Lung (tissue), 11 donors: ENCODE measurements at regions not wholly inside any gene's neighbourhood (a gene's known extent, or its start where the extent isn't known, plus 50 kb on each side); places are given as distances from the start of the nearest gene placed in this dataset.

Experiments used
- ATAC-seq: fragments of 200-7000 bp; cut with Tn5 transposase; one replicate; pipeline ENCODE4 v1.9.1; 2020; ENCODE audit warnings: moderate number of reproducible peaks; ENCODE audit not compliant: insufficient read depth, low FRiP score
- DNase-seq, 3 donors: peaks; one replicate each; pipeline ENCODE4 v3.0.0-alpha.2; 2013 to 2017
- H3K27ac ChIP-seq, 2 donors: one replicate each; pipeline ENCODE4 v1.5.1; 2013; ENCODE audit warnings: mild to moderate bottlenecking in 2 of 2, moderate library complexity in 2 of 2, control low read depth in 1 of 2, inconsistent platforms in 1 of 2, low read depth in 1 of 2, low read length in 1 of 2
- H3K27me3 ChIP-seq, 3 donors: one replicate each; pipeline ENCODE4 v1.5.1; 2013; ENCODE audit warnings: low read length in 2 of 3; ENCODE audit not compliant: control insufficient read depth in 3 of 3, insufficient read depth in 3 of 3
- H3K36me3 ChIP-seq, 4 donors: one replicate each; pipeline ENCODE4 v1.5.1; 2013; ENCODE audit warnings: low read length in 4 of 4, mild to moderate bottlenecking in 1 of 4, moderate library complexity in 1 of 4; ENCODE audit not compliant: control insufficient read depth in 4 of 4, insufficient read depth in 4 of 4
- H3K4me1 ChIP-seq, 5 donors: one replicate each; pipeline ENCODE4 v1.5.1; 2013; ENCODE audit warnings: low read length in 5 of 5, mild to moderate bottlenecking in 2 of 5, moderate library complexity in 1 of 5; ENCODE audit not compliant: control insufficient read depth in 5 of 5, insufficient read depth in 5 of 5
- H3K4me3 ChIP-seq: one replicate; pipeline ENCODE4 v1.5.1; 2013; ENCODE audit warnings: mild to moderate bottlenecking, control low read depth, moderate library complexity
- H3K9ac ChIP-seq, 2 donors: one replicate each; pipeline ENCODE4 v1.5.1; 2013; ENCODE audit warnings: low read length in 2 of 2, control low read depth in 1 of 2; ENCODE audit not compliant: insufficient read depth in 1 of 2
- H3K9me3 ChIP-seq, 4 donors: one replicate each; pipeline ENCODE4 v1.5.1; 2013; ENCODE audit warnings: low read length in 3 of 4, mild to moderate bottlenecking in 1 of 4, moderate library complexity in 1 of 4; ENCODE audit not compliant: control insufficient read depth in 4 of 4, insufficient read depth in 3 of 4
- WGBS, 2 donors: extraction: QIAGEN DNeasy Blood & Tissue Kit; methylation state at CpG; one replicate each; pipeline ENCODE4 v1.1.7; 2013; 5-methylcytosine and 5-hydroxymethylcytosine counted together
- TF ChIP-seq, protein P1 (sequence below): IDR thresholded peaks from 2 replicates; pipeline ENCODE4 v1.5.1; 2012; ENCODE audit warnings: mild to moderate bottlenecking; ENCODE audit errors: control extremely low read depth, extremely low read depth
- donor health status: control.
- donor health status: control.
- donor health status: Bipolar disorder and iron deficiency.
- donor health status: healthy.
- donor health status: DM: yes; HTN: yes; CAD: no.

- Histone ChIP-seq H3K9me3 (no peaks in the 10 kb centered on the region), H3K4me1 (no peaks in the 10 kb centered on the region), H3K27me3 (no peaks in the 10 kb centered on the region), H3K9ac (no peak overlapping the region), H3K36me3 (no peaks in the 10 kb centered on the region), H3K27ac (no peak overlapping the region), H3K4me3 (no peak overlapping the region)
- 79 to 91% methylated on average over 9 of the region's 9 CpGs for WGBS, 2 donors
- no peak for DNase-seq
- TF ChIP-seq, protein P1, sequence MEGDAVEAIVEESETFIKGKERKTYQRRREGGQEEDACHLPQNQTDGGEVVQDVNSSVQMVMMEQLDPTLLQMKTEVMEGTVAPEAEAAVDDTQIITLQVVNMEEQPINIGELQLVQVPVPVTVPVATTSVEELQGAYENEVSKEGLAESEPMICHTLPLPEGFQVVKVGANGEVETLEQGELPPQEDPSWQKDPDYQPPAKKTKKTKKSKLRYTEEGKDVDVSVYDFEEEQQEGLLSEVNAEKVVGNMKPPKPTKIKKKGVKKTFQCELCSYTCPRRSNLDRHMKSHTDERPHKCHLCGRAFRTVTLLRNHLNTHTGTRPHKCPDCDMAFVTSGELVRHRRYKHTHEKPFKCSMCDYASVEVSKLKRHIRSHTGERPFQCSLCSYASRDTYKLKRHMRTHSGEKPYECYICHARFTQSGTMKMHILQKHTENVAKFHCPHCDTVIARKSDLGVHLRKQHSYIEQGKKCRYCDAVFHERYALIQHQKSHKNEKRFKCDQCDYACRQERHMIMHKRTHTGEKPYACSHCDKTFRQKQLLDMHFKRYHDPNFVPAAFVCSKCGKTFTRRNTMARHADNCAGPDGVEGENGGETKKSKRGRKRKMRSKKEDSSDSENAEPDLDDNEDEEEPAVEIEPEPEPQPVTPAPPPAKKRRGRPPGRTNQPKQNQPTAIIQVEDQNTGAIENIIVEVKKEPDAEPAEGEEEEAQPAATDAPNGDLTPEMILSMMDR, result no peak
- ATAC-seq, result no peak
Observed at GRCh38 chr1:240683576-240683975, 71.6 kb upstream of the GREM2 start.

- Histone ChIP-seq H3K4me1 (no peaks in the 10 kb centered on the region), H3K9me3 (no peaks in the 10 kb centered on the region), H3K36me3 (no peaks in the 10 kb centered on the region), H3K27ac (no peak overlapping the region), H3K27me3 (no peaks in the 10 kb centered on the region), H3K4me3 (no peak overlapping the region), H3K9ac (no peak overlapping the region)
- DNase-seq, result no peak
- TF ChIP-seq, protein P1, result no peak
- ATAC-seq, result no peak
- WGBS, 2 donors, result 79 to 82% methylated on average over 10 of the region's 10 CpGs
Observed at GRCh38 chr1:240682859-240683242, 70.9 kb upstream of the GREM2 start.

GRCh38 chr1:240682166-240682858 lies 70.4 kb upstream of the GREM2 start:
- Histone ChIP-seq H3K9me3 (no peaks in the 10 kb centered on the region), H3K9ac (no peak overlapping the region), H3K36me3 (no peaks in the 10 kb centered on the region), H3K4me1 (no peaks in the 10 kb centered on the region), H3K4me3 (no peak overlapping the region), H3K27me3 (no peaks in the 10 kb centered on the region), H3K27ac (no peak overlapping the region)
- 41 to 49% methylated on average over 6 of the region's 6 CpGs for WGBS, 2 donors
- TF ChIP-seq, protein P1, result no peak
- DNase-seq (no peak), ATAC-seq (no peak)
